ENCODE measurements at regions not wholly inside any gene's neighbourhood (a gene's known extent, or its start where the extent isn't known, plus 50 kb on each side); places are given as distances from the start of the nearest gene placed in this dataset.

DNA sequence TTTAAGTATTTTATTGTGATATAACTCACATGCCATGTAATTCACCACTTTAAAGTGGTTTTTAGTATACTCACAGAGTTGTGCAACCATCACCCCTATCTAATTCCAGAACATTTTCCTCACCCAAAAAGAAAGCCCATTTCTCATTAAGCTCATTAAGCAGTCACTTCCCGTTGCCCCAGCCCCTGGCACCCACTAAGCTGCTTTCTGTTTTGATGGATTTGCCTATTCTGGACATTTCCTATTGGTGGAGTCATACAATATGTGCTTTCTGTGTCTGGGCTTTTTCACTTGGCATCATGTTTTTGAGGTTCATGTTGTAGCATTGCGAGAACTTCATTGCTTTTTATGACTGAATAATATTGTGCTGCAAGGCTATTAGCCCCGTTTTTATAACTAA lies 66.0 kb downstream of the ARL6IP4 start:
- H2AFZ ChIP-seq (ENCODE audit: low read depth, low read length) = no peak overlapping the region
- no peaks in the 10 kb centered on the region for H3K9me2 ChIP-seq (ENCODE audit: insufficient read depth, low read length)
- no peaks in the 10 kb centered on the region for H3F3A ChIP-seq (ENCODE audit: insufficient read depth, low read length, poor library complexity, severe bottlenecking)
- no peak overlapping the region for H3K4me2 ChIP-seq (ENCODE audit: low read length)
- H3K79me2 ChIP-seq (replicated peaks; ENCODE audit: insufficient read depth, low read length) = no peaks in the 10 kb centered on the region
- no peak overlapping the region for H3K27ac ChIP-seq (ENCODE audit: low read length)
- H4K20me1 ChIP-seq (ENCODE audit: insufficient read depth) = no peaks in the 10 kb centered on the region
- no peaks in the 10 kb centered on the region for H3K36me3 ChIP-seq (ENCODE audit: insufficient read depth, low read length)
- TF ChIP-seq POLR2AphosphoS5 (IDR thresholded peaks at IDR 0.05) (no peak), EP300 (conservative IDR thresholded peaks at IDR 0.05; ENCODE audit: poor library complexity, severe bottlenecking) (no peak)
- no peaks in the 10 kb centered on the region for H3K27me3 ChIP-seq (ENCODE audit: insufficient read depth, low read depth, low read length)
- H3K9ac ChIP-seq (ENCODE audit: low read length) = no peak overlapping the region
- no peak overlapping the region for H3K4me3 ChIP-seq (ENCODE audit: low read length)
- no peaks in the 10 kb centered on the region for H3K9me3 ChIP-seq (ENCODE audit: low read length)

DNA sequence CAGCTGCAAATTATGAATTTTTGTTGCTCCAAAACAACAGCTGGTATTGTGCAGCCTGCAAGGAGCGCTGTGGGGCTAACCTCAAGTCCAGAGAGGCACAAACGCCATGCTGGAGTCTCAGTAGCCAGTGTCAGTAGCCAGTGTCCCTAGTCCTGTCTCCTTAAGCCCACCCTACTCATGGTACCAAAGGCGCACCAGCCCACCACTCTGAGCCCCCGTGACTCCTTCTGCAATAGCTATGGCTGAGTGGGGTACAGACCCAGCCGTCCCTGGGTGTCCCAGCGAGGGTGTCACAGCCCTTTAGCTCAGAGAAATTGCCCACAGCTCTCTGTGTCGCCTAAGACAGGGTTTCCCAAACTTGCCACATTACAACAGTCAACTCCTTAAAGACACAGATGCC lies 65.2 kb downstream of the ARL6IP4 start:
- Histone ChIP-seq H2AFZ (ENCODE audit: low read depth, low read length) (no peak overlapping the region), H3F3A (ENCODE audit: insufficient read depth, low read length, poor library complexity, severe bottlenecking) (no peaks in the 10 kb centered on the region), H3K9me3 (ENCODE audit: low read length) (no peaks in the 10 kb centered on the region), H3K9ac (ENCODE audit: low read length) (no peak overlapping the region), H3K27me3 (ENCODE audit: insufficient read depth, low read depth, low read length) (no peaks in the 10 kb centered on the region), H3K36me3 (ENCODE audit: insufficient read depth, low read length) (no peaks in the 10 kb centered on the region), H3K27ac (ENCODE audit: low read length) (no peak overlapping the region), H4K20me1 (ENCODE audit: insufficient read depth) (no peaks in the 10 kb centered on the region), H3K79me2 (replicated peaks; ENCODE audit: insufficient read depth, low read length) (no peaks in the 10 kb centered on the region), H3K4me3 (ENCODE audit: low read length) (no peak overlapping the region), H3K4me2 (ENCODE audit: low read length) (no peak overlapping the region), H3K9me2 (ENCODE audit: insufficient read depth, low read length) (no peaks in the 10 kb centered on the region)
- TF ChIP-seq MXI1 (conservative IDR thresholded peaks at IDR 0.05; ENCODE audit: poor library complexity, severe bottlenecking) = no peak
- TF ChIP-seq TAF1 (IDR thresholded peaks at IDR 0.05; ENCODE audit: low read depth) = no peak

DNA sequence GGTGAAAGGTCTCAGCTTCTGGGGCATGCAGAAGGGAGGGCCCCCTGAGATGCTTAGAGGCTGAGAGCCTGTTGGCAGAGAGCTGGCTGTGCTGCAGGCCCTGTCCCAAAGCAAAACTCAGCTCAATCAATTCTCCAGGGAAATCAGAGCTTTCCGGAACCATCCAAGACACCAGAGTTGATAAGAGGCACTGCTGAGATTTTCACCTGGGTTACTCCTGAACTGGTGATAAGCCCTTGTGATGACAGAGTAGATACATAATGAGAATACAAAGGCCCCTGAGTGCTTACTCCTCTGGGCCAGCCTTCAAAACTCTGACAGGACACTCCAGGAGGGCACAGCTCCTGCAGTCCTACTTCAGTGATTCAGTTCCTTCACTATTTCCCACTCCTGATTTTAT lies 63.9 kb downstream of the ARL6IP4 start:
- no peak overlapping the region for H3K9ac ChIP-seq (ENCODE audit: low read length)
- no peak for TF ChIP-seq POLR2AphosphoS5 (IDR thresholded peaks at IDR 0.05)
- TF ChIP-seq RAD21 (conservative IDR thresholded peaks at IDR 0.05) = no peak
- no peak for TF ChIP-seq TAF1 (IDR thresholded peaks at IDR 0.05; ENCODE audit: low read depth)
- TF ChIP-seq EZH2 (IDR thresholded peaks at IDR 0.05; ENCODE audit: borderline replicate concordance, insufficient read depth, low read length, poor library complexity, severe bottlenecking) = no peak
- no peak for TF ChIP-seq MXI1 (conservative IDR thresholded peaks at IDR 0.05; ENCODE audit: poor library complexity, severe bottlenecking)
- TF ChIP-seq, protein P1, sequence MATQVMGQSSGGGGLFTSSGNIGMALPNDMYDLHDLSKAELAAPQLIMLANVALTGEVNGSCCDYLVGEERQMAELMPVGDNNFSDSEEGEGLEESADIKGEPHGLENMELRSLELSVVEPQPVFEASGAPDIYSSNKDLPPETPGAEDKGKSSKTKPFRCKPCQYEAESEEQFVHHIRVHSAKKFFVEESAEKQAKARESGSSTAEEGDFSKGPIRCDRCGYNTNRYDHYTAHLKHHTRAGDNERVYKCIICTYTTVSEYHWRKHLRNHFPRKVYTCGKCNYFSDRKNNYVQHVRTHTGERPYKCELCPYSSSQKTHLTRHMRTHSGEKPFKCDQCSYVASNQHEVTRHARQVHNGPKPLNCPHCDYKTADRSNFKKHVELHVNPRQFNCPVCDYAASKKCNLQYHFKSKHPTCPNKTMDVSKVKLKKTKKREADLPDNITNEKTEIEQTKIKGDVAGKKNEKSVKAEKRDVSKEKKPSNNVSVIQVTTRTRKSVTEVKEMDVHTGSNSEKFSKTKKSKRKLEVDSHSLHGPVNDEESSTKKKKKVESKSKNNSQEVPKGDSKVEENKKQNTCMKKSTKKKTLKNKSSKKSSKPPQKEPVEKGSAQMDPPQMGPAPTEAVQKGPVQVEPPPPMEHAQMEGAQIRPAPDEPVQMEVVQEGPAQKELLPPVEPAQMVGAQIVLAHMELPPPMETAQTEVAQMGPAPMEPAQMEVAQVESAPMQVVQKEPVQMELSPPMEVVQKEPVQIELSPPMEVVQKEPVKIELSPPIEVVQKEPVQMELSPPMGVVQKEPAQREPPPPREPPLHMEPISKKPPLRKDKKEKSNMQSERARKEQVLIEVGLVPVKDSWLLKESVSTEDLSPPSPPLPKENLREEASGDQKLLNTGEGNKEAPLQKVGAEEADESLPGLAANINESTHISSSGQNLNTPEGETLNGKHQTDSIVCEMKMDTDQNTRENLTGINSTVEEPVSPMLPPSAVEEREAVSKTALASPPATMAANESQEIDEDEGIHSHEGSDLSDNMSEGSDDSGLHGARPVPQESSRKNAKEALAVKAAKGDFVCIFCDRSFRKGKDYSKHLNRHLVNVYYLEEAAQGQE (IDR thresholded peaks at IDR 0.05; ENCODE audit: borderline replicate concordance) = no peak
- no peak for TF ChIP-seq SMC3 (conservative IDR thresholded peaks at IDR 0.05; ENCODE audit: poor library complexity)
- TF ChIP-seq, protein P2, sequence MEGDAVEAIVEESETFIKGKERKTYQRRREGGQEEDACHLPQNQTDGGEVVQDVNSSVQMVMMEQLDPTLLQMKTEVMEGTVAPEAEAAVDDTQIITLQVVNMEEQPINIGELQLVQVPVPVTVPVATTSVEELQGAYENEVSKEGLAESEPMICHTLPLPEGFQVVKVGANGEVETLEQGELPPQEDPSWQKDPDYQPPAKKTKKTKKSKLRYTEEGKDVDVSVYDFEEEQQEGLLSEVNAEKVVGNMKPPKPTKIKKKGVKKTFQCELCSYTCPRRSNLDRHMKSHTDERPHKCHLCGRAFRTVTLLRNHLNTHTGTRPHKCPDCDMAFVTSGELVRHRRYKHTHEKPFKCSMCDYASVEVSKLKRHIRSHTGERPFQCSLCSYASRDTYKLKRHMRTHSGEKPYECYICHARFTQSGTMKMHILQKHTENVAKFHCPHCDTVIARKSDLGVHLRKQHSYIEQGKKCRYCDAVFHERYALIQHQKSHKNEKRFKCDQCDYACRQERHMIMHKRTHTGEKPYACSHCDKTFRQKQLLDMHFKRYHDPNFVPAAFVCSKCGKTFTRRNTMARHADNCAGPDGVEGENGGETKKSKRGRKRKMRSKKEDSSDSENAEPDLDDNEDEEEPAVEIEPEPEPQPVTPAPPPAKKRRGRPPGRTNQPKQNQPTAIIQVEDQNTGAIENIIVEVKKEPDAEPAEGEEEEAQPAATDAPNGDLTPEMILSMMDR (IDR thresholded peaks at IDR 0.05; ENCODE audit: poor library complexity, severe bottlenecking) = no peak
- no peak for TF ChIP-seq EP300 (conservative IDR thresholded peaks at IDR 0.05; ENCODE audit: poor library complexity, severe bottlenecking)
- H3K9me3 ChIP-seq (ENCODE audit: low read length) = no peaks in the 10 kb centered on the region
- no peaks in the 10 kb centered on the region for H3K9me2 ChIP-seq (ENCODE audit: insufficient read depth, low read length)
- no peak overlapping the region for H3K4me3 ChIP-seq (ENCODE audit: low read length)
- no peaks in the 10 kb centered on the region for H3F3A ChIP-seq (ENCODE audit: insufficient read depth, low read length, poor library complexity, severe bottlenecking)
- no peaks in the 10 kb centered on the region for H3K79me2 ChIP-seq (replicated peaks; ENCODE audit: insufficient read depth, low read length)
- H3K27ac ChIP-seq (ENCODE audit: low read length) = no peak overlapping the region
- H3K36me3 ChIP-seq (ENCODE audit: insufficient read depth, low read length) = no peaks in the 10 kb centered on the region
- H4K20me1 ChIP-seq (ENCODE audit: insufficient read depth) = no peaks in the 10 kb centered on the region
- no peak overlapping the region for H2AFZ ChIP-seq (ENCODE audit: low read depth, low read length)
- no peaks in the 10 kb centered on the region for H3K27me3 ChIP-seq (ENCODE audit: insufficient read depth, low read depth, low read length)
- no peak overlapping the region for H3K4me2 ChIP-seq (ENCODE audit: low read length)
